GM18499 (cell line): ENCODE measurements at regions not wholly inside any gene's neighbourhood (a gene's known extent, or its start where the extent isn't known, plus 50 kb on each side); places are given as distances from the start of the nearest gene placed in this dataset.

Source experiments
- ATAC-seq: cut with Tn5 transposase; IDR thresholded peaks from one replicate; pipeline ENCODE4 v1.9.1; 2021; ENCODE audit warnings: moderate number of reproducible peaks; ENCODE audit not compliant: insufficient read depth, unreplicated experiment

DNA sequence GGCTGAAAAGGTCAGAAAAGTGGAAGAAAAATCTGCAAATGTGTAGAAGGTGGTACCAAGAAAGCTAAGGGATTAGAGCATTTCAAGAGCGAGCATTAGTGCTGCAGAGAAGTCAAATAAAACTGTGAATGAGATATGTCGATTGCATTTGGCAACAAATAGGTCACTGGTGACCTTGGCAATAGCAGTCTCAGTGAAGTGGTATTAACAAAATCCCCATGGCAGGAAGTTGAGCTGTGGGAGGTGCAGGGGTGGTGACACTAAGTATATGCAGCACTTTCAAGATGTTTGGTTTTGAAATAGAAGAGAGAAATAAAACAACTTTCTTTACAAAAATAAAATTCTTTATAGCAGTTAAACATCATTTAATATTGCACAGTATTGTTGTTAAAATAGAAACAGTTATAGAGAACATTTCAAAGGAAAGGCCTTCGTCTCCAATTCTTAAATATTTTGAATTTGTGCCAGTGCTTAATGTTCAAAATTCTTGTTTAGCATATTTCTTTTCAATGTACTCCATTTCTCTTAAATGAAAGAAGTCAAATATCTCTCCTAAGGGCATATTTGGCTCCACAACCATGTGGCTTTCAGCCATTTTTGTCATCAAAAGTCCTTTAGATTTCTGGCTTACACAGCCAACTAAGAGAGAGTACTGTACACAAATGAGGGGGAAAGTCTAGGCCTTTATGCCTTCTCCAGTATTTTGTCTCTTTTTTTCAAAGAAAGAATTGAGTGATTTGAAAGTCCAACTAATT is 443.0 kb upstream of the MMADHC start:
- ATAC-seq = no peak

- no peak for ATAC-seq
Measured at GRCh38 chr2:150028322-150028721, 440.7 kb upstream of the MMADHC start.

DNA sequence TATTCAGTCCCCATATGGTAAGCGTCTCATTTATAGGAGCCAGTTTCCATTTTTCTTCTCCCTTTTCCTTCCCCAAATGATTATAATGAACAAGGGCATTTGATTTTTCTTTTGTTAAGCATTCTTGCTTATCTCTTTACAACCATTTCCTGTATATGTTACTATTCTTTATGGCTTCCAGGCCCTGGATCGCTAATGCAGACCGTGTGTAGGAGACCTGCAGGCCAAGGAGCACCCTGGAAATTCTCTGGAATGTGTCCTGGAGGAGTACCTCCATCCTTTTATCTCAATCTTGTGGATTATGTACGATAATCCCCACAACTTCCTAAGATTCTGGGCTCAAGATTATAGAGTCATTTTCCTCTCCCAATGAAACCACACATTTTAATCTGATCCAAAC is 439.6 kb upstream of the MMADHC start:
- ATAC-seq = no peak

GRCh38 chr2:150023663-150024062 is 436.1 kb upstream of the MMADHC start:
- ATAC-seq = no peak

DNA sequence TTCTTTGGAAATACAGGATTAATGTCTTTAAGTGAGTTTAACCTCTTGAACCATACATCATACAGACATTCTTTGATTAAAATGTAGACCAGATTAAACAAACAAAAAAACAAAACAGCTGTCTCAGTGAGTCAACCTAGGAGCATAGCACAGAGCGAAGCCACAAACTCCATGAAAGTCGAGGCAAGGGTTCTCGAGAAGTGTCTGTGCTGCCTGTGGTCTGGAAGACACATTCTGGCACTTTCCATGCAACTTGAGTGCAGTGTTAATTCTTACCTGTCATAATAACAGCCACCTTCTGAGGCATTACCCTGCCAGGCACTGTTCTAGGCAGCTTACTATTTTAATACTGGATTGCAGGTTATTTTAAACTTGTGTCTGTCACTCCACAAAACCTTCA is 435.5 kb upstream of the MMADHC start:
- ATAC-seq = no peak

DNA sequence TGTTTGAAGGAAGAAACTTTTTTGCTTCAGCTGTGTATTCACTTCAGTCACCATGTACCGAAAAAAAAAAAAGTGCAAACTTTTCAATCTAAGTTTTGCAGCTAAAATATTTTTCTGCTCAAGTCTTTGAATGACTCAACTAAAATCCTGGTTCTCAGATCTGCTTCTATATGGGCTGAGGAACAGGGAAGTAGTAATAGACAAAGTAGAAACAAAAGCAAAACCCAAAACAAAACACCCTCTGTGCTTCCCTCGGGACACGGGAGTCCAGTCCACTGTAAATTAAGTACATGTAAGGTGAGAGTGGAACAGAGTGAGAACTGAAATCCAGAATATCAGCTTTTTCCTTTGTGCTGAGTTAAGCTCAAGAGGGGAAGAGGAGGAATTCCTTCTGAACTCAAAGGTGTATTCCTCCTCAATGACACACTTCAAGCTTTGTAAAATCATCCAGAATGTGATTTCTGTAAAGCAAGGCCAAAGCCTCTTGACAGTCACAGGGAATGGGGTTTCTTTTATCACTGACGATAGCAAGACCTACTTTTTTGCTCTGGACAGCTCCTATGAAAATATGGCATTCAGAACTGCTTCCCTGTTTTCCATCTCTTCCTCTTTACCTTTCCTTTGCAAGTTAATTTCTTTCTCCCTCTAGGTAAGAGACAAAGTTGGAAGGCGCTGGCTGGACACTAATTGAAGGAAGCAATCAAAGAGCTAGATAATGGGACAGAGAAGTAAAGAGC is 433.5 kb upstream of the MMADHC start:
- ATAC-seq = no peak

DNA sequence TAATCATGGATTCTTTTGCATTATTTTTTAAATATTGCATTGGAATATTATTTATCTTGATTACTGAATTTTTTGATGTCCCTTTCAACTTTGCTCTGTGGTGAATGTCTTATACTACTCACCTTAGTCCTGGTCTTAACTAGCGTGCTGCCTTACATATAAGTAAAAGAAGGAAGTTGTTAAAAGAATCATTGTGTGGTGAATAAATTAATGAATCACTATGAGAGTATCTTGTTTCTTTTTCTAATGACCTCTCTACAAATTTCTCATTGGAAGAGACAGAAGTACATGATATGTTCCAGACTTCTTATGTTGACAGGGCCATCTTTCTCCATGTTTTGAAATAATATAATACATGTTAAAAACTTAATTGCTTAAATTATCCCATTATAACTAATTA is 432.6 kb upstream of the MMADHC start:
- no peak for ATAC-seq

GRCh38 chr2:150019063-150019462 is 431.5 kb upstream of the MMADHC start:
- no peak for ATAC-seq

DNA sequence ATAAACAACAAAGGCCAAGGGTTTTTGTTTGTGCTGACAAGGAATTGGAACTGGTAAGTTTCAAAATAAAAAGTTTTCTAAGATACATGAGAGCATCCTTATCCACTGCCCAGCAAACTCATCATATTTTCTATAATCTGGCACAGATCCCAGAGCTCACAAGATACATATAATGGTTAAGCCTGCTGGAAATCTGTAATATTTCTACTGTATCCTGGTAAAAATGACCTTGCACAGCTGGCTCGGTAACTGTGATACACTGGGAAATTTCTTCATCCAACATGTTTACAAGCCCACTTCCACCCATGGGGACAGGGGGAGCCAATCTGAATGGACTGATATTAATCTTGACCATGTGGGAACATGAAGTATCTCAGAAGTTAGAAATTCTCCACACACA is 425.4 kb upstream of the MMADHC start:
- ATAC-seq = no peak

GRCh38 chr2:150011161-150011730 is 423.7 kb upstream of the MMADHC start:
- no peak for ATAC-seq

DNA sequence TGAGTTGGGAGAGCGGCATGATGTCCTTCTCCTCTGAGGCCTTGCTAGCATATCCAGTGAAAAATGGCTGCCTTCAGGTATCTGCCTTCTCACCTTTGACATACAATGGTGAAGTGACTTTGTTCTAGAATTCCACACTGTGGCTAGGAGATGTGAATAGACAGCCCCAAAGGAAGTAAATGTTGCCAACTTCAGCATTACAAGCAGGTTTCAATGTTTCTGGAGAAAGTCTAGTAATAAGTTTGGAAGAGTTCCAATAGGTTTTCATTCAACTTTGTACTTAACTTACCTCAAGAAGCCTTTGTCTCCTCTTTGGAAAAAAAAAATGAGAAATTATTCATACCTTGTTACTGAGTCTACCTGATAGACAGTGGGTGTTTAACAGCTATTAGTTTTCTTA is 421.3 kb upstream of the MMADHC start:
- ATAC-seq = no peak

DNA sequence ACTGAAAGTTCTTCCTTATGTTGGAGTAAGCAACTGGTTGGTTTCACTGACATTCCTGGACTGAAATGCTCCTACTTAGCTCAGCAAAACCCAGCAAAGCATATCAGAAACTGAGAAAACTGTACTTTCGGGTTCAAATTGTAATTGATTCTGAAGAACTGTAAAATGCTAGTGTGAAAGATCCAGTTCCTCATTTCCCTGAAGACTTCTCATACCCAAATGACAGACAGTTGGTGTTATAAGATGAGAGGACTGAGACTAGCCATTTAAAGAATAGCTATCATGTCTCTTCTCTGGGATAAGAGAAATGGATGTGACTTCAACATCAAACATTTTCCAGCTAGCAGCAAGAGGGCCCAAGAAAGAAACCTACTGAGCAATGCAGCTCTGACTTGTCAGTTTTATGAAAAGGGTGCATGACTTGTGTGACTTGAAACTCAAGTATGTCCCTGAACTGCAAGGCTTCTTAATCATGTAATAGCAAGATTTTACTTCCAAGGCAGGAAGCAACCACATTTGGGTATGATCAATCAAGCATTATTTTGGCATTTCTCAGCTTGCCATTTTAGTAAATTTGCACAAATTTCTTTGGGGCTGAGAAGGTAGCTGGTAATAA is 420.3 kb upstream of the MMADHC start:
- ATAC-seq = no peak

GRCh38 chr2:150006591-150006990 is 419.0 kb upstream of the MMADHC start:
- no peak for ATAC-seq

- no peak for ATAC-seq
Measured at GRCh38 chr2:150003544-150003943, 416.0 kb upstream of the MMADHC start.

GRCh38 chr2:150001788-150002187 is 414.2 kb upstream of the MMADHC start:
- ATAC-seq = no peak

DNA sequence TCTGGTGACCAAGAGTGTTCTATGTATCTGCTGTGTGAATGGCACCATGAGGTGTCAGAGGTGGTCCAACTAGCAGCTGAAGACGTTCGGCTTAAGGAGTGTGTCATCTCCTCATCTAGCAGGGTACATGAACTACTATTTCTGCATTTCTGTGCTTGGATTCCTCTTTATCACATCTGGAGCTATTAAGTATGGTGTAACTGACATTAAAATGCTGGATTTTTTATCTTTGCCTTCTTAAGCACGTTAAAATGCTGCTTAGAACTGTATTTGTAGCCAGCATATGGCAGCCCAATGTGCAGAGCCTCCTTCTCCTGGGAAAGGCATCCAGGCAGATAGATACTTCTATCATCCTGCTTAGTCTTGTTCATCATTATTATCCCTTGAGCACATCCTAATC is 409.3 kb upstream of the MMADHC start:
- ATAC-seq = no peak

GRCh38 chr2:149994057-149994728 is 406.6 kb upstream of the MMADHC start:
- no peak for ATAC-seq

- ATAC-seq = no peak
Measured at GRCh38 chr2:149993316-149993715, 405.7 kb upstream of the MMADHC start.

DNA sequence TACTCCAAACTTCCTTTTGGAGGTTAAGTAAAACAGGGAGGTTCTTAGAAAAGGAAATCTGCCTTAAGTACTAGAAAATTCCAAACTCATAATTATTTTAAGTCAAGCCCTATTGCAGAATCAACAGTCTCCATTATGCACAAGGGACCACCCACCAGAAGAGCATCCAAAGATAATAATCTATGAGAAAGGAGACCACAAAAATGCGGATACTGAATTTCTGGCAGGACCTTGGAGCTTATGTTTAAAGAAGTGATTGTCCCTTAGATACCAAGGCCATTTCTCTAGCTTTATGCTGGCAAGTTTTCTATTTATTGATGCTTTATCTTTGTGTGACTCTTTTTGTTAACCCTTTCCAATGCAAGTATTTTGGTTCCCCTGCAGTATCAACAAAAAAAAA is 404.0 kb upstream of the MMADHC start:
- ATAC-seq = no peak

GRCh38 chr2:149990965-149991364 is 403.4 kb upstream of the MMADHC start:
- ATAC-seq = no peak
